ENCODE measurements at regions not wholly inside any gene's neighbourhood (a gene's known extent, or its start where the extent isn't known, plus 50 kb on each side); places are given as distances from the start of the nearest gene placed in this dataset.

- DNase-seq: no peak
Measured at GRCh38 chr13:59527500-59527899, 636.2 kb downstream of the DIAPH3 start.

GRCh38 chr13:59531571-59532091 is 632.1 kb downstream of the DIAPH3 start:
- peak in 1 of 5 experiments; percentile 82 for DNase-seq

- DNase-seq: no peak
Measured at GRCh38 chr13:59532405-59532804, 631.3 kb downstream of the DIAPH3 start.

- DNase-seq: no peak
Measured at GRCh38 chr13:59533561-59534555, 629.9 kb downstream of the DIAPH3 start.

GRCh38 chr13:59534806-59535205 is 628.9 kb downstream of the DIAPH3 start:
- no peak for DNase-seq

DNA sequence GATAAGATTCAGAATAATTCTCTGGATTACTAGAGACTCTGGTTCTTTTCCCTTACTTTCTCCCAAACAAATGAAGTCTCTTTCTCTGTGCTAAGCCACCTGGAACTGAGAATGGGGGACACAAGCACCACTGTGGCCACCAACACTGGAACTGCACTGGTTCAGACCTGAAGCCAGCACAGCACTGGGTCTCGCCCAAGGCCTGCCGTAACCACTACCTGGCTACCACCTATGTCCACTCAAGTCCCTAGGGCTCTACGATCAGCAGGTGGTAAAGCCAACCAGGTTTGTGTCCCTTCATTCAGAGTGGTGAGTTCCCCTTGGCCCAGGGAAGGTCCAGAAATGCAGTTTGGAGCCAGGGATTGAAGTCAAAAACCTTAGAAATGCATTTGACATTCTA is 626.2 kb downstream of the DIAPH3 start:
- no peak for DNase-seq

DNA sequence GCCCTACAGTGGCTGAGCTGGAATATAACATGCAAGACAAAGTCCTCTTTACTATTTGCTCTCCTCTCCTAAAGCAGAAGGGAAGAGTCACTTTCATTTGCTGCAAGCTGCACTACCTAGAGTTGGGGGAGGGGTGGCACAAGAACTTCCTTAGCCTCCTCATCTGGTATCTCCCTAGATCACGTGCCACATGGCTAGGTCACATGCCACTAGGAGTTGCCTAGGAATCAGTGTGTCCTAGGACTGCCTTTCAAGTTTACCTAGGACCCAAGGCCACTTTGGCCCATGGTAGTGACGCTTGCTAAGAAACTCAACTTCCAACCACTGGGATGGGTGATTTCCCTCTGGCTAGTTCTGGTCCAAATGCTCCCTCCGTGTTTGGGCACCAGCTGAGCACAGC is 625.2 kb downstream of the DIAPH3 start:
- DNase-seq: no peak

DNA sequence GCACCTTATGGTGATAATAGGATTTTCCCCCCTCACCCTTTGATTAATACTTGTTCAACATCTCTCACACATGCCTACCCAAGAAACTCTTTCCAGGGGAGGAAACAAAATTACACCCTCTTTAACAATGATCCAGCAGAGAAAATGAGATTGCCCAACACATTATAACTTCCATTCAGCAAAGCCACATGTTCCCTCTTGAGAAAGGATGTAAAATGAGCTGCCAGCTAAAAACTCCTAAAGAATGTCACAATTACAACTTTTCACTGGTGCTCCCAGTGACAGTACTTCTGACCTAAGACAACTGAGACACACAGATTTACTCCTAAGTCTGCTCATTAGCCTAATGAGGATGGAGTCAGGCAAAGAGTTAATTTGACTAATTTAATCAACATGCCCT is 621.4 kb downstream of the DIAPH3 start:
- DNase-seq: no peak

- no peak for DNase-seq
Measured at GRCh38 chr13:59543418-59543817, 620.3 kb downstream of the DIAPH3 start.

DNA sequence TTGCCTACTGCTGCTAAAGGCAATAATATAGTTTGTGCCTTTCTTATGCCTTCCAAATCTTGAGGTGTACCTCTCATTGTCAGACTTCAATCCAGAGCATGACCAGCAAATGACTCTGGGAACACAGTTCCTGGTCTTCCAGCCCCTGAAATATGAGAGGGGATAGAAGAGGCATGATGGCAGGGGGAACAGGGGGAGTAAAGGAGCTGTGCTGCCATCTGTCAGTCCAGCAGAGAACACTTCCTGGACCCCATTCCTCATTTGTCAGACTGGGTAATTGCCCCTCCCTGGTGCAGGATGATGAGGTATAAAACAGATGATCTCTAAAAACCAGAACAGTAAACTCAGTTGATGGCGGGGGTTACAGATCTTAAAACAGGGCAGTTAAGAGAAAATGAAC is 618.7 kb downstream of the DIAPH3 start:
- DNase-seq: no peak

- DNase-seq: no peak
Measured at GRCh38 chr13:59546178-59546577, 617.5 kb downstream of the DIAPH3 start.

DNA sequence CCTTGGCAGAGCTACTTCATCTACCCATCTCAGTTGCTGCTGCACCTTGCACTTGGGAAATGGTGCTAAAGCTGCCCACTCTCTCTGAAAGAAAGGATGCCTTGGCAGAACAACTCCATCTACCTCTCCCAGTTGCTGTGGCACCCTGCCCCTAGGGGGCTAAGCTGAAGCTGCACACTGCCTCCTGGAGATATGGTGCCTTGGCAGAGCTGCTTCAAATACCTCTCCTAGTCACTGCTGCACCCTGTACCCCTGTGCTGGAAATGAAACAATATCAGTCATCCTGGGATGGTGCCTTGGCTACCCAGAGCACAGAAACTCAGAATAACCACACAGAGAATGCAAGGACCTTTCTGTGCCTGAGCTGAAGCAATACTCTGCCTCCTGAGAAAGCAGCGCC is 615.8 kb downstream of the DIAPH3 start:
- DNase-seq: peak in 1 of 5 experiments; percentile 8

GRCh38 chr13:59562924-59563323 is 600.8 kb downstream of the DIAPH3 start:
- DNase-seq: no peak

GRCh38 chr13:59566561-59566960 is 597.2 kb downstream of the DIAPH3 start:
- no peak for DNase-seq

- no peak for DNase-seq
Measured at GRCh38 chr13:59568306-59568705, 595.4 kb downstream of the DIAPH3 start.

- DNase-seq: peak in 1 of 5 experiments; percentile 2
Measured at GRCh38 chr13:59570204-59570603, 593.5 kb downstream of the DIAPH3 start.

DNA sequence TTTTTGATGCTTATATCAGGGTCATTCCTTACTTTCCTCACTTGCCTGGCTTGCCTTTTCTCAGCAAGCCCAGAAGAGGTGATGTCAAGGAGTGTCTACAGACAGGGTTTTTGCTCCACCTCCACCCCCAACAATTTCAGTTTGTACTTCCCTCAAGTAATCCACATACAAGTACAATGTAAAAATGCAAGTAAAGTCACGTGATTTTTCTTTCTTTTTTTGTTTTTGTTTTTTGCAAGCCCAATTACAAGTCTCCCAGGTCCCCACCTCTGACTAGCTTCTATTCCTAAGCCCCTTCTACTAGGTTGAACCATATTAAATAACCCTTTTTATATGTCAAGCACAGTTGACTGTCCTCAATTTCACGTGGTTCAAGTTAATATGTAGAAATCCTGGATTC is 579.6 kb downstream of the DIAPH3 start:
- no peak for DNase-seq

- no peak for DNase-seq
Measured at GRCh38 chr13:59584761-59585670, 578.7 kb downstream of the DIAPH3 start.

DNA sequence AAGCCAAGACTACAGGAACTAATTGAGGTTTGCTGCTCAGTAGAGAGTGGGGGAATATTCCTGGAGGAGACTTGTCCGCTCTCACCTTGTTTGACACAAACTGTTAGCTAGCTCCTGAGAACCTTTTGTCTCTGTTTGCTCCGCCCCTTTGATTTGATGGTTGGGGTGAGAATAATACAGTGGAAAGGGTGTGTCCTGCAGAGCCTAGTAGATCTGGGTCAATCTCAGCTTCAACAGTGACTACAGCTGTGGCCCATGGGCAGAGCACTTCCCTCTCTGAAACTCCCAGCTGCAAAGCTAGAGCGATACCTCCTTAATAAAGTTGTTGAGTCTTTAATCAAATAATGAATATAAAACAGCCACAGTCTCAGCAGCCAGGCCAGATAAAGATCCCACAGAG is 576.7 kb downstream of the DIAPH3 start:
- no peak for DNase-seq

DNA sequence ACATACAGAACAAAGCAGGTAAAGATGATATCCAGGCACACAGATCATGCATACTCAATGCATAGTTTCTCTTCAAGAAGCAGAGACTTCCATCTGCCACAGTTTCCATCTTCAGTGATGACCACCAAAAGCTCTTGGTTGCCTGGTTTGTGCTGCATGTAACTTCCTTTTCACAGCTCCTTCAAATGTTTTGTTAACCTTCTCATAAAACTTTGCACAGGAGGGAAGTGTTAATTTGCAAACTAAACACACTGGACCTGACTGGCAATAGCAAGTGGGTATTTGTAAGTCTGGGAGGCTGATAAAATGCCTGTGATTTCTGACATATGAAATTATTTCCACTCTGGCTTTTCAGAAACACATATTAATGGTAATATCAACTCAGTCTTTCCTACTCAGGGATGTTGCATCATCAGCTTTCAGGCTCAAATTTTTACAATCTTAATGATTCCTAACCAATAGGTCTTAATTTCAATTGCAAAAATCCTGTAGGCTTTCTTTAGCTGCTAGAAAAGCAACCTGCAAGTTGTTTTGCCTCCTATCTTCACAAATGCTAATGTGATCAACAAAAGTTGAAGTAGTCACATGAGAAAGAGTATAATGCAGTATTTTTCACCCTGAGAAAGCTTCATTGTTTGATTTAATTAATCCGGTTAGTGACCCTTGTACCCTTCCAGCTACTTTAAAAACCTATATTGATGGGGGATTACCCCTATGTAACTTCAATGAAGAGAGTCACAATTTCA is 575.6 kb downstream of the DIAPH3 start:
- no peak for DNase-seq

DNA sequence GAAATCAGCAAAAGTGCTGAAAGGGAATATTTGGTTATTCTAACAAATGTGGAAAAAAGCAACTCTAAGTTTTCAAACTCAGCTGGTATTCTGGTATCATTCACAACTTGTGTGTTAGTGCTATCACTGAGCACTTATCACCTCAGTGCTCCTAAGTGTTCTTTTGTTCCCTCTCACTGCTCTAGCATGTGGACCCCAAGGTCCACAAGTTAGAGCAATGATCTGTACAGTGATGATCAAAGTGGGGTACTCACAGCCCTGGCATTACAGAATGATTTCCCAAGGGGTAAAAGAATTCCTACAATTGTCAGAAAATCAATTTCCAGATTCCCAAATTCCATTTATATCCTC is 575.0 kb downstream of the DIAPH3 start:
- no peak for DNase-seq

GRCh38 chr13:59601993-59602392 is 561.7 kb downstream of the DIAPH3 start:
- no peak for DNase-seq

- DNase-seq: no peak
Measured at GRCh38 chr13:59603646-59604045, 560.1 kb downstream of the DIAPH3 start.

Data from T-helper 2 cell (primary cell).